GM10266 (cell line): ENCODE measurements at regions not wholly inside any gene's neighbourhood (a gene's known extent, or its start where the extent isn't known, plus 50 kb on each side); places are given as distances from the start of the nearest gene placed in this dataset.

Source experiments
- DNase-seq: peaks from one replicate; pipeline ENCODE4 v3.0.0; 2012; ENCODE audit errors: extremely low spot score
- CTCF ChIP-seq: IDR thresholded peaks from 2 replicates; pipeline ENCODE4 v1.5.1; 2012; ENCODE audit warnings: mild to moderate bottlenecking, low read depth; ENCODE audit not compliant: control insufficient read depth, insufficient read depth; ENCODE audit errors: missing control alignments

GRCh38 chr13:34035178-34035577, 217.2 kb downstream of the RFC3 start:
- DNase-seq, result no peak
- no peak for TF ChIP-seq CTCF

- TF ChIP-seq CTCF, result no peak
- DNase-seq, result no peak
These were observed 217.9 kb downstream of the RFC3 start for GRCh38 chr13:34035676-34036325.

GRCh38 chr13:34037636-34038540, 219.9 kb downstream of the RFC3 start:
- no peak for DNase-seq
- TF ChIP-seq CTCF, result no peak

GRCh38 chr13:34038541-34039068, 220.7 kb downstream of the RFC3 start:
- no peak for TF ChIP-seq CTCF
- DNase-seq, result no peak

- TF ChIP-seq CTCF, result no peak
- DNase-seq, result no peak
These were observed 221.7 kb downstream of the RFC3 start for GRCh38 chr13:34039678-34040077.

GRCh38 chr13:34040863-34041262, 222.9 kb downstream of the RFC3 start:
- DNase-seq, result no peak
- TF ChIP-seq CTCF, result no peak

GRCh38 chr13:34044041-34044440, 226.1 kb downstream of the RFC3 start:
- DNase-seq, result no peak
- no peak for TF ChIP-seq CTCF
